ENCODE measurements at regions not wholly inside any gene's neighbourhood (a gene's known extent, or its start where the extent isn't known, plus 50 kb on each side); places are given as distances from the start of the nearest gene placed in this dataset.

GRCh38 chr9:38285236-38285635, 107.3 kb upstream of the ALDH1B1 start:
- DNase-seq (ENCODE audit: low read depth) = no peak

GRCh38 chr9:38284588-38285051, 107.9 kb upstream of the ALDH1B1 start:
- DNase-seq (ENCODE audit: low read depth) = no peak

DNA sequence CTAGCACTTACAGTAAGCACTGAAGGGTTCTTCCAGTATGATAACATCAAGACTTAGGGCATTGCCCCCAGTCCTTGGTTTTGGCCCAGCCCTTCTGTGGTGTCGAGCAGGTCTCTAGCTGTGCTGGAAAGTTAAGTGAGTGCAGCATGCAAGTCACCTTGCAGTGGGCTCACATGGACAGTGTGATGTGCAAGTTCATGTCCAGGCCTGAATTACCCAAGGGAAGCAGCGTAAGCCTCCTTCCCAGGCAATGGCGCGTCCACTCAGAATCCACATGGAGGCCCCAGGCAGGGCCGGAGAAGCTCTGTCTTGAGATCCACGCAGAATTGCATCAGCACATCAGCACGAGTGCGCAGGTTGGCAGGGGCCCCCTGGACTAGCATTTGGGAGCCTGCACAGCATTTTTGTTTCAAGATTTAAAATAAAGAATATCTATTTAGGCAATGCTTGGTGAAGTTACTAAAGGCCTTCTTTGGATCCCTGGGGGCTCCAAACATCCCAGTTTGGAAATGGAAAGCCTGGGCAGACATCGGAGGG, 108.4 kb upstream of the ALDH1B1 start:
- DNase-seq (ENCODE audit: low read depth) = no peak

DNA sequence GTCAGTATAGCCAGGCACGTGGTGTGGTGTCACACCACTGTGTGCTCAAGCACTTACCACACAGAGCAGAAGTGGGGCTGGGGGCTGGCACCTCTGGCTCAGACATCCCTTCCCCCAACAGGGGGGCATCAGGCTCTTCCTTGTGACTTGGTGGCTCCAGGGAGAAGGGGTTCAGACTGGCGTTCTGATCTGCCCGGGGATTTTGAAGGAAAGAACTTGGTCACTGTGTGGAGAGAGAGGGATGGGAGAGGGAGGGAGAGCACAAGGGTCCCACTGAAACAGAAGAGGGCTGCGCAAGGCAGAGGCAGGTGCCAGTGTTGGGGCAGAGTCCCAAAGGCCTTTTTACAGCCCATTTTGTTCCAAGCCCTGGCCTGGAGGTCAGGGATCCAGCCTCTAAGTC, 109.7 kb upstream of the ALDH1B1 start:
- DNase-seq (ENCODE audit: low read depth) = no peak

- no peak for DNase-seq (ENCODE audit: low read depth)
Measured at GRCh38 chr9:38281917-38282316, 110.6 kb upstream of the ALDH1B1 start.

DNA sequence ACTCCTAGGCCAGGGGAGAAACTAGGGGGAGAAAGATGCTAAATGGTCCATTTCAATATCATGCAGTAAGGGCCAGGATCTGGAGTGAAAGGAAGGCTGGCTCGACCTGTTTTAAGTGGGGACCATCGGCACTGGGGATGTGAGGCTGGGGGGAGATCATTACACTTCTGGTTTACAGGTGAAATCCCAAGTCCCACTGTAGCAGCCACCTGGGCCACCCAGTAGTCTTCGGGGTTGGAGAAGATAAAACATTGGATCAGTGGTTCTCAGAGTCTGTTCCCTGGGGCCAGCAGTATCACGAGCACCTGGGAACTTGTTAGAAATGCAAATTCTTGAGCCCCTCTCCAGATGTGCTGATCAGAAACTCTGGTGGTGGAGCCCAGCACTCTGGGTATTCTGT, 111.3 kb upstream of the ALDH1B1 start:
- no peak for DNase-seq (ENCODE audit: low read depth)

GRCh38 chr9:38280251-38280800, 112.2 kb upstream of the ALDH1B1 start:
- DNase-seq (ENCODE audit: low read depth) = no peak

DNA sequence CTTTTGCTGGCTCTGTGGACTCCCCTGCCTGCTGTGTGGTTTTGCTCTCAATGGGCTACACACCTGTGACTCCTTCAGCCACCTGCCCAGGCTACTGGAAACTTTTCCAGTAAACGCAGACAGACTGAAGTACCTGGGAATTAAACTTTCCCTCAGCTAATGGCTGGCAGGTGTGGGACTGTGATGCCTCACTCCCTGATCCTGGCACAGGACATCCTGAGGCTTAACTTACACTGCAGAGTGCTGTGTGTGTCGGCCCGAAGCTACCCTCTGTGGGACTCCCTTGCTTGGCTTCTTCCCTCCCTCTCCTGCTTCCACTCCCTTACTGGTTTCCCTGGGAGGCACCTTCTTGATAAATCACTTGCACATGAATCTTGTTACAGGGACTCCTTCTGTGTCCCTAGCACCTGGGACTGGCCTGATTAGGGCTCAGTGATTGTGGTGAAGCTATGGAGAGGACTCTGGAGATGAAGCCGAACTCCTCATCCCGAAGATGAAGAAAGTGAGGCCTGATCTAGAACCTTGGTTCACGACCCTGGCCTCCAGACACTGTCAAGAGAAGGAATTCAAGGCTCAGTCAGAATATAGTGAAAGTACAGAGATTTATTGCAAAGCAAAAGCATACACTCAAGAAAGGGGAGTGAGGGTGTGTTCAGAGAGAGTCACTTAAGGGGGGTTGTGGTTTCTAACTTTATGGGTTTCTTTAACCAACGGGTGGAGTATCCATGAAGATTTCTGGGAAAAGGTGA, 113.4 kb upstream of the ALDH1B1 start:
- no peak for DNase-seq (ENCODE audit: low read depth)

DNA sequence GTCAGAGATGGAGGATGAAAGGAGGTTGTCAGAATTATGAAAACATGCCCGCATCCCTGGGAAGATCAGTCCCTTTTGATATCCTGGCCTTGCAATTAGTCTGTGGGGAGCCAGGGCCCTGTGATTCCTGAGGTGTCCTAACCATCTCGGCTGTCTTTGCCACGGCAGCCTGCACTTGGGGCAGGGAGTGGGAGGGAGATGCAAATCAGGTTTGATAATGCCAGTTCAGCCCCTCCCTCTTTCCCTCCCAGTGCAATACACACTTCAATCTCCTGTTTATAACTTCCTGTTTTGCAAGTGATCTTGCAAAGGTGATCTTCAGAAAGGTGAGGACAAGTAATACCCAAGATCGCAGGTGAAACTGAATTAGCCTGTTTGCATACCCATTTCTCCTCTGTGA, 114.0 kb upstream of the ALDH1B1 start:
- DNase-seq (ENCODE audit: low read depth) = no peak

GRCh38 chr9:38277601-38278200, 114.8 kb upstream of the ALDH1B1 start:
- DNase-seq (ENCODE audit: low read depth) = no peak

DNA sequence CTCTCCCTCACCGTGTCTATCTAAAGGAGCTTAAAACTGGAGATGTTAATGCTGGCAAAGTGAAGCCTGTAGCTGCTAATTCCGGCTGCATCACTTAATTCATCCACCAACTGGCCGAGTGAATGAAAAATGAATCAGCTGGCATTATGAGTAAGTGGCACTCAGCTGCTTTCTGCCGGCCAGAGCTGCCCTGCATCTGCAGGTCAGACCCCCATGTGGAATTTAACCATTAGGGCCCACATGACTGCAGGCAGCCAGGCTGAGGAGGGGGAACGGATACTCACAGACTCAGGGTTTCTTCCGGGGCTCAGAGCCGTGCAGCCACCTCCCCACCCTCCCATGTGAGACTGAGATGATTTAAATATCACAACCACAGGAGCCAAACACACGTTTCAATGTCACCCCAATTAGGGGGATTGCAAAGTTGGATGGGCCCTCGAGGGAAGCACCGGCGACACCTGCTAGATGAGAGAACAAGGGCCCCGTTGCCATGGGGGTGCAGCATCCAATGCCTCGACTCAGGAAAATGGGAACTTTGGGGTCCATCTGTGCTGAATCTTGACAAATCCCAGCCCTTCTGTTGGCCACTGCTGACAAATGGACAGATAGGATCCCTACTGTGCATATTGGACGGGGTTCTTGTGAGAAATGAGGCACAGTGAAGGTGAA, 115.6 kb upstream of the ALDH1B1 start:
- no peak for DNase-seq (ENCODE audit: low read depth)

- DNase-seq (ENCODE audit: low read depth) = no peak
Measured at GRCh38 chr9:38274800-38275199, 117.7 kb upstream of the ALDH1B1 start.

- no peak for DNase-seq (ENCODE audit: low read depth)
Measured at GRCh38 chr9:38272710-38273109, 119.8 kb upstream of the ALDH1B1 start.

- DNase-seq (ENCODE audit: low read depth) = no peak
Measured at GRCh38 chr9:38271666-38272241, 120.7 kb upstream of the ALDH1B1 start.

DNA sequence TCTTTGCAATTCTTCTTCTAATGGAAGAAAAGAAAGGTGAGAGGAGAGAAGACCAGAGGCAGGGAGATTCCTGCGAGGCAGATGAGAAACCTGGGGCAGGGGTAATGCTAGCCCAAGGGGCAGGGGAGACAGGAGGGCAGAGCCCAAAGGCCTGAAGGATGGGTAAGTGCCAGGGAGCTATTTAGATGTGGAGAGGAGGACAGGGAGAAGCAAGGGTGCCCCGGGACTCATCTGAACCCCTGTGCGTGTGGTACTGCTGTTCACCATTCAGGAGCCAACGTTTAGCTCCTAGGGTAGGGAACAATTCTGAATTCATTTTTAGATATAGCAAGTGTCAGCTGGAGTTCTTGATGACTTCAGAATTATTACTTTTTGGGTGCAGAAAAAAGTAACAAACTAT, 122.7 kb upstream of the ALDH1B1 start:
- DNase-seq (ENCODE audit: low read depth) = no peak

- DNase-seq (ENCODE audit: low read depth) = peak; percentile 39
Measured at GRCh38 chr9:38263532-38263931, 129.0 kb upstream of the ALDH1B1 start.

DNA sequence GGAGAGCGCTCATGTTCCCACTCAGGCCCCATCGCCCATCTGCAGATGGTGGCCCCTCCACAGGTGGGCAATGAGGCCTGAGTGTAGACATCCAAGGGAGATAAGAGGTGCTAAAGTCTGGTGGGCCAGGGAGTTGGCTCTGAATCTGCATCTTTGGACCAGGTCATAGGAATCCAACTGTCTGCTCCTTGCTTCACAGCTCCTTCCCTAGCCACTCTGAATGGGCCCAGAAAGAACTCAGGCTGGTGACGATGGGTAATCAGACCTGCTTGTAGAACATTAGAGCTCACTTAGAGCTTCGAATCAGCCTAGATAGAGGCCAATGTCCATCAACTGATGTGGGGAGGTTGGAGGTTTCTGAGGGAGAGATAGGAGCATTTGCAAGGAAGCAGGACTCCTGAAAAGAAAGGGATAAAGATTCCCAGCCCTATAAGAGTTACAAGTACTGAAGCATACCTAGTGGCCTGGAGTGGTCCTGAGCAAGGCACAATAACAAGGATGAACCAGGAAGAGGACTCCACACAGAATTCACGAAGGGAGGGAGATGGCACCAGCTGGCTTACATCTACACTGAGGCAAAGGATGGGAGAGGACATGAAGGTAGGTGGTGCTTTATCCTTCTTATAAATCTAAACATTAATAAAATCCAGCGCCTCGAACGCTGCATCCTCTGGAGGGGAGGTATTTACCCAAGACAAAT, 132.8 kb upstream of the ALDH1B1 start:
- DNase-seq (ENCODE audit: low read depth) = no peak

DNA sequence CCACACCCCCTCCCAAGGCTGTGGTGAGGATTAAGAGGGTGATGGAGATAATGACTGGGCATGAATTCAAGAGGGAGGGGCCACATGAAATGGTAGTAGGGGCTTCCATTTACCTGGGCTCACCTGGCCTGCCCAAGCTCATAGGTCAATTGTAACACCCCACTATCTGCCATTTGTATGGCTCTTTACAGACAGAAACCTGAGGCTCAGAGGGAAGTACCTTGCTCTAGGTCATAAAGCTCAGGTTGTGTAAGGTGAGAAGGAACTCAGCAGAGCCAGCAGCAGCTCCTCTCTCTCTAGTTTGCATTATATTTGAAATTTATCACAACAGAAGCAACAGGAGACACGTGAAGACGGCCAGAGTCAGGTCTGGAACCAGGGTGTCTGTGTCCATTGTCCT, 133.4 kb upstream of the ALDH1B1 start:
- no peak for DNase-seq (ENCODE audit: low read depth)

DNA sequence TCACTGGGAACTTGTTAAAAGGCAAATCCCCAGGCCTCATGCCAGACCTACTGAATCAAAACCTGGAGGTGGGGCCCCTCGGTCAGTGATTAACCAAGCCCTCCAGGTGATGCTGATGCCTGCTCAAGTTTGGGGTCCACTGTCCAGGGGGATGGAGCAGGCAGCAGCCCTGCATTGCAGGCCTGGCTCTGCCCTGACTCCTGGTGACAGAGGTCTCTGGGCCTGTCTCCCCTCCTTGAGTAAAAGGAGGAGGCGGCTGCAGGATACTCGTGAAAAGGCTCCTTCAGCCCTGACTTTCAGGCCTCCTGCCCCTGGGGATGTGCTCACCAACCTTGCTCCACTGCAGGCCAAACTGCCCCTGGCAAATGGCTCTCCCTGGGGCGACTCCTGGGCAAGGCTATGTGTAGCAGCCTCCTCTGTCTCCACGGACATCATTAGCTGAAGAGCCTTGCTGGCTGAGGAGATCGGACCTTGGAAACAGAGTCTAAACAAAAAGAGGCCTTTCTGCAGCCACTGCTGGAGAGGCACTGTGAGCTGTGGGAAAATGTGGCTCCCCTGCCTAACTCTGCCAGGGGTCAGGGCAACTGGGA, 134.8 kb upstream of the ALDH1B1 start:
- DNase-seq (ENCODE audit: low read depth) = no peak

DNA sequence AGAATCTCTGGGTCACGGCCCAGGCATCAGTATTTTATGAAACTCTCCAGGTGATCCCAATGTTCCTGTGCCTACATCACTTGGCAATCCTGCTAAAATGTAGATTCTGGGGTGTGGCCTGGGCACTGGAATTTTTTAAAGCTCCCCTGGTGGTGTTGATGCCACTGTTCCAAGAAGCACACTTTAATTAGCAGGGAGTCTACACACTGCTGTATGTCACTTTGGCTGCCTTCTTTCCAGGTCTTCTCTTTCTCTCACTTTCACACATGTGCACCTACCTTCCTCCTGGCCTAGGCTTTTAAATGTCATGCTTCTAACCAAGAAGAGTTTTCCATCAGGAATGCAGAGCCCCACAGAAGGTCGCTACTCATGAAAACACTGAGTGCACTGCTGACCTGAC, 136.0 kb upstream of the ALDH1B1 start:
- no peak for DNase-seq (ENCODE audit: low read depth)

- no peak for DNase-seq (ENCODE audit: low read depth)
Measured at GRCh38 chr9:38255599-38255998, 136.9 kb upstream of the ALDH1B1 start.
